ENCODE measurements at regions not wholly inside any gene's neighbourhood (a gene's known extent, or its start where the extent isn't known, plus 50 kb on each side); places are given as distances from the start of the nearest gene placed in this dataset.

GRCh38 chr13:81326913-81327312, 986.0 kb upstream of the SPRY2 start:
- TF ChIP-seq CTCF (tag by site-specific recombination; IDR thresholded peaks at IDR 0.05) (no peak), TSHZ1 (tag by site-specific recombination; IDR thresholded peaks at IDR 0.05; ENCODE audit: borderline replicate concordance) (no peak), ZNF311 (tag by site-specific recombination; IDR thresholded peaks at IDR 0.05; ENCODE audit: borderline replicate concordance) (no peak)
